Activated T-cell treated with anti-CD3 and anti-CD28 coated beads, Interleukin-2, amount 50 U/mL, for 72 hours (primary cell): ENCODE measurements at regions not wholly inside any gene's neighbourhood (a gene's known extent, or its start where the extent isn't known, plus 50 kb on each side); places are given as distances from the start of the nearest gene placed in this dataset.

Experiments
- ATAC-seq, 2 donors: fragments of 150-1000 bp; cut with Tn5 transposase; replicated peaks in 1 of 2; 2 replicates each; pipeline ENCODE4 v1.10.0; 2021; ENCODE audit warnings: moderate library complexity in 2 of 2, mild to moderate bottlenecking in 1 of 2
- DNase-seq, 2 donors: peaks; one replicate each; pipeline ENCODE4 v3.0.0; 2021 to 2022; ENCODE audit warnings: mixed read lengths in 1 of 2
- H3K27ac Mint-ChIP-seq: one replicate; pipeline ENCODE4 v1.8.0; 2022; ENCODE audit warnings: mild to moderate bottlenecking, moderate library complexity, mixed read lengths
- H3K27me3 Mint-ChIP-seq: one replicate; pipeline ENCODE4 v1.8.0; 2022; ENCODE audit warnings: low read depth, mixed read lengths
- H3K36me3 Mint-ChIP-seq, 2 donors: one replicate each; pipeline ENCODE4 v1.8.0; 2022; ENCODE audit warnings: mixed read lengths in 2 of 2, mild to moderate bottlenecking in 1 of 2; ENCODE audit not compliant: insufficient read depth in 2 of 2
- H3K4me1 Mint-ChIP-seq: one replicate; pipeline ENCODE4 v1.8.0; 2022; ENCODE audit warnings: low read depth, mixed read lengths
- H3K4me3 Mint-ChIP-seq, 2 donors: one replicate each; pipeline ENCODE4 v1.8.0; 2022; ENCODE audit warnings: mild to moderate bottlenecking in 2 of 2, mixed read lengths in 2 of 2, moderate library complexity in 2 of 2
- H3K9me3 Mint-ChIP-seq, 2 donors: one replicate each; pipeline ENCODE4 v1.8.0; 2022; ENCODE audit warnings: mixed read lengths in 2 of 2

DNA sequence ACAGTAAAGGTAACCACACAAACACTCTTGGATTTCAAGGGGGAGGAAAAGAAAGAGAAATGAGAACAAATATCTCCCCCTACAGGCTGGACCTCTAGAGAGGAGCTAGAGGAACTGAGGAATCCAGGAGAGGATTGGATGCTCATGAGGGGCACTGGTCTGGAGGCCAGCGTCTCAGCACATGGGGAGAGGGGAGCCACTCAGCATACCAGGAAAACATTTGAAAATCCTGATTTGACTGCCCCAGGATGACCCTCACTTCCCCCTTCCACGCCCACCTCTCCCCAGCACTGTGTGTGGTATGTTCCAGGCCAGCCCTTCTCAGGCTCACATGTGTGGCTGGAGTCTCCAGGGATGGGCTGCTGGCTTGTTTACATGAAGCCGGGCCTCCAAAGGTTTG, 396.8 kb upstream of the ID2 start:
- H3K27ac Mint-ChIP-seq, result no peak overlapping the region
- H3K27me3 Mint-ChIP-seq, result peaks cover 16% of the 10 kb centered on the region
- peaks cover 10 to 20% of the 10 kb centered on the region in 2 donors for H3K36me3 Mint-ChIP-seq
- peaks cover 17% of the 10 kb centered on the region for H3K4me1 Mint-ChIP-seq
- no peak overlapping the region for H3K4me3 Mint-ChIP-seq
- DNase-seq (no peak), ATAC-seq (no peak)
- peaks cover 6% of the 10 kb centered on the region in 2 donors for H3K9me3 Mint-ChIP-seq

GRCh38 chr2:8285898-8286297, 396.0 kb upstream of the ID2 start:
- peaks cover 16% of the 10 kb centered on the region for H3K27me3 Mint-ChIP-seq
- H3K36me3 Mint-ChIP-seq, result peaks cover 10 to 20% of the 10 kb centered on the region in 2 donors
- H3K27ac Mint-ChIP-seq, result no peak overlapping the region
- no peak for ATAC-seq
- H3K9me3 Mint-ChIP-seq, result peaks cover 6% of the 10 kb centered on the region in 2 donors
- no peak for DNase-seq
- no peak overlapping the region for H3K4me3 Mint-ChIP-seq
- H3K4me1 Mint-ChIP-seq, result peaks cover 25% of the 10 kb centered on the region

DNA sequence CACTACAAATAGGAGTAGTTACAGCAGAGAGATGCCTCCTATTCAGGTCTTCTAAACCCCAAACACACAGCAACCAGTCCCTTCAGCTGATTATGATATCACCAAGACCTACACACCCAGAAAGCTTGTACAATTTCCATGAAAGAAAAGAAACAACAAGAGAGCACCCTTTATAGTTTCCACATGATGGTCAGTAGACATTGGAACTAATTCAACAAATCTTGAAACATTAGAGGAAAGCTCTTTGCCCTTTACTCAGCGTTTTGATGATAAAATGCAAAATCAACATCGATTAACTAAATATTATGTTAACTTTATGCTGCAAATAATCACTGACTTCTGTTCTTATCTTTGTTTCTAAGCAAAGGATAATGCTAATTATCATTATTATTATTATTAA, 393.6 kb upstream of the ID2 start:
- H3K4me3 Mint-ChIP-seq, result no peak overlapping the region
- H3K36me3 Mint-ChIP-seq, result peaks cover 12 to 24% of the 10 kb centered on the region in 2 donors
- H3K27ac Mint-ChIP-seq, result no peak overlapping the region
- ATAC-seq (no peak), DNase-seq (no peak)
- H3K9me3 Mint-ChIP-seq, result peaks cover 6% of the 10 kb centered on the region in 2 donors
- peaks cover 36% of the 10 kb centered on the region for H3K27me3 Mint-ChIP-seq
- peaks cover 33% of the 10 kb centered on the region for H3K4me1 Mint-ChIP-seq

GRCh38 chr2:8289111-8289510, 392.7 kb upstream of the ID2 start:
- H3K27ac Mint-ChIP-seq, result no peak overlapping the region
- peaks cover 33% of the 10 kb centered on the region for H3K4me1 Mint-ChIP-seq
- H3K4me3 Mint-ChIP-seq, result no peak overlapping the region
- H3K27me3 Mint-ChIP-seq, result peaks cover 45% of the 10 kb centered on the region
- DNase-seq (no peak), ATAC-seq (peak; percentile 58 to 66)
- peaks cover 6% of the 10 kb centered on the region in 2 donors for H3K9me3 Mint-ChIP-seq
- peaks cover 12 to 24% of the 10 kb centered on the region in 2 donors for H3K36me3 Mint-ChIP-seq

- H3K9me3 Mint-ChIP-seq, result peaks cover 6% of the 10 kb centered on the region in 2 donors
- H3K4me1 Mint-ChIP-seq, result peaks cover 31% of the 10 kb centered on the region
- H3K27me3 Mint-ChIP-seq, result peaks cover 50% of the 10 kb centered on the region
- peak overlapping the region; percentile 27 for H3K27ac Mint-ChIP-seq
- H3K4me3 Mint-ChIP-seq, result no peak overlapping the region
- no peak for DNase-seq
- ATAC-seq, result peak; percentile 53 to 82
- peaks cover 12 to 24% of the 10 kb centered on the region in 2 donors for H3K36me3 Mint-ChIP-seq
These were observed 391.0 kb upstream of the ID2 start for GRCh38 chr2:8290771-8291352.

DNA sequence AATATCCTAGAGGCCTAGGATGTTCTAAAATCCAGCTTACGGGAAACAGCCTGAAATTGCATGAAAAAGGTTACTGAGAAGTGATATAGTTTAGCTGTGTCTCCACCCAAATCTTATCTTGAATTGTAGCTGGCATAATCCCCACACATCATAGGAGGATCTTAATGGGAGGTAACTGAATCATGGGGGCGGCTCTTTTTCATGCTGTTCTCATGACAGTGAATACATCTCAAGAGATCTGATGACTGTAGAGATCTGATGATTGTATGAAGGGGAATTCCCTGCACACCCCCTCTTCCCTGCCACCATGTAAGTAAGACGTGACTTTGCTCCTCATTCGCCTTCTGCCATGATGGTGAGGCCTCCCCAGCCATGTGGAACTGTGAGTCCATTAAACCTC, 385.6 kb upstream of the ID2 start:
- H3K4me3 Mint-ChIP-seq, result no peak overlapping the region
- H3K4me1 Mint-ChIP-seq, result peaks cover 49% of the 10 kb centered on the region
- H3K36me3 Mint-ChIP-seq, result peaks cover 12 to 17% of the 10 kb centered on the region in 2 donors
- H3K27ac Mint-ChIP-seq, result no peak overlapping the region
- peaks cover 4 to 7% of the 10 kb centered on the region in 2 donors for H3K9me3 Mint-ChIP-seq
- peak; percentile 23 to 25 for DNase-seq
- peak; percentile 88 to 95 for ATAC-seq
- H3K27me3 Mint-ChIP-seq, result peaks cover 31% of the 10 kb centered on the region

DNA sequence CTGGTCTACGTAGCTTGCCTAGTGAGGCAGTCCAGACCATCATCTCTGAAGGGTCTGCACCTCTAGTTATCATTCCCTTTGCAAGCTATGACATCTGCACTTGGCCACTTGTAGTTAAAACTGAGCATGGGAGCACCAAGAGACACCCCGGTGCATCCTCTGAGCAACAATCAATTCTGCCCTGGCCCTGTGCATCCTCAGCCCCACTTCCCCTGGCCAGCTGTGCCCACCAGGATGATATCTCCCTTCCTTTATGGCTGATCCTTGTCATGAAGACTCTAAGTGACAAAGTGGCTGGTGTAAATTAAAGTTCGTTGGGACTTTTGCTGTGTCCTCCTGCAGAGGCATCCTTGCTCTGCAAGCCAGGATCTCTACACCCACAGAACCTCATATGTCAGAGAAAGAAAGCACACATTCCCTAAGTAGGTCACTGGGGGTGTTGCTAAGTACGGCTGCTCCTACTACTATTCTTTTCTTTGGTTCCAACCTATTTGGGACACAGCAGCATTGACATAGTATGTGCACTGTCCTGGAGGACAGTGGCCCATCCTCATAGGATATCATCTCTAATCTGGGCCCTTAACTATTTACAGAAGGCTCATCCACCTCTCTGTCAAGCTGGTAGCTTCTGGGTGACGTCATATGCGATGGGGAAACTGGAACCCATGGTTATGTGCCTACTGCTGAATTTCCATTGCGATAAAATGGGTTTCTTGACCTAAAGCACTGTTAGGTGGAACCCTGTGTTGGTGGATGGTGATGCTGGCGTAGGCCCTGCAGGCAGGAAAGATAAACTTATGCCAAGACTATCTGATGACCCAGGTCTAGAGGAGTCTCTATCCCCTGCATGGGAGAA, 384.3 kb upstream of the ID2 start:
- DNase-seq (no peak), ATAC-seq (no peak)
- H3K9me3 Mint-ChIP-seq, result peaks cover 6 to 10% of the 10 kb centered on the region in 2 donors
- no peak overlapping the region for H3K4me3 Mint-ChIP-seq
- H3K4me1 Mint-ChIP-seq, result peaks cover 57% of the 10 kb centered on the region
- H3K27me3 Mint-ChIP-seq, result peaks cover 20% of the 10 kb centered on the region
- H3K27ac Mint-ChIP-seq, result no peak overlapping the region
- peaks cover 16 to 21% of the 10 kb centered on the region in 2 donors for H3K36me3 Mint-ChIP-seq

GRCh38 chr2:8298783-8299182, 383.1 kb upstream of the ID2 start:
- Mint-ChIP-seq H3K36me3 (peaks cover 16 to 24% of the 10 kb centered on the region in 2 donors), H3K4me1 (peaks cover 69% of the 10 kb centered on the region)
- no peak for ATAC-seq

DNA sequence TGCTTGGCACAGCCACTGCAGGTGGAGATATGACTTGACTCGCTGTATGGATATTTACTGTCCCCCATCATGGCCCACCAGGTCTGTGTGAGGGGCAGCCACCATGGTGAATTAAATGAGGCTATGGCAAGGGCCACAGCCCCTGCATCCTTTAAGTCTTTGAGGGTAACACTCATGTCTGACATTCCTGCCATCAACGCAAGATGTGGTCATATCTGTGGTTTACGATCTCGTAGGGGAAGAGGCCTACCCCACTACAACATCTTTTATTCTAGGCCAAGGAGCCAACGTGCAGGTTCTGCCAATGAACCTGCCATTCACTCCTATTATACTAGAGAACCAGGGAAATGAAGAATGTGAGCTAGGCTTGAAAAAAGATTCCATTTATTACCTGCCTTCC, 381.6 kb upstream of the ID2 start:
- no peak for ATAC-seq
- H3K4me3 Mint-ChIP-seq, result no peak overlapping the region
- peaks cover 7 to 13% of the 10 kb centered on the region in 2 donors for H3K9me3 Mint-ChIP-seq
- DNase-seq, result no peak
- no peak overlapping the region for H3K27ac Mint-ChIP-seq
- peaks cover 83% of the 10 kb centered on the region for H3K4me1 Mint-ChIP-seq
- H3K27me3 Mint-ChIP-seq, result no peaks in the 10 kb centered on the region
- peaks cover 16 to 24% of the 10 kb centered on the region in 2 donors for H3K36me3 Mint-ChIP-seq

More at GRCh38 chr2:8298783-8299182, 383.1 kb upstream of the ID2 start:
- peaks cover 8% of the 10 kb centered on the region for H3K27me3 Mint-ChIP-seq
- peaks cover 7 to 13% of the 10 kb centered on the region in 2 donors for H3K9me3 Mint-ChIP-seq
- H3K27ac Mint-ChIP-seq, result no peak overlapping the region
- no peak overlapping the region for H3K4me3 Mint-ChIP-seq
- no peak for DNase-seq

DNA sequence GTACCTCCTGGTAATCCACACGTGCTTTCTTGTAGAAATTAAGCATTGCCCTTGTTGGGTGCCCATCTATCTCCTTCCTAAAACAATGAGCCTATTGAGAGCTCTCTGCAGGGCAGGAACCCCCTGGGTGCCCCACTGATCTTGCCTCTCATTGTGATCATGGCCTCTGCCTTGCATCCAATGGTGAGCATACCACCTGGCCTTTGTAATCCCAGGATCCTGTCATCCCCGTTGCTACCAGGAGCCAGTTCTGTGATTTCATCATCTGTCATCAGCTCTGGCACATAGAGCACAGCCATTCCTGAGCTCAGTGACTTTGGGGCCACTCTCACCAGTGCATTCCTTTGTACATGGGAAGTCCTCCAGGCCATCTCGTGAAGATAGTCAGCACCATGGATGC, 381.0 kb upstream of the ID2 start:
- ATAC-seq, result no peak
- H3K9me3 Mint-ChIP-seq, result peaks cover 7 to 13% of the 10 kb centered on the region in 2 donors
- H3K4me3 Mint-ChIP-seq, result no peak overlapping the region
- no peak for DNase-seq
- no peaks in the 10 kb centered on the region for H3K27me3 Mint-ChIP-seq
- peaks cover 16 to 24% of the 10 kb centered on the region in 2 donors for H3K36me3 Mint-ChIP-seq
- no peak overlapping the region for H3K27ac Mint-ChIP-seq
- H3K4me1 Mint-ChIP-seq, result peaks cover 86% of the 10 kb centered on the region

- peak overlapping the region; percentile 48 to 50 for H3K4me3 Mint-ChIP-seq
These were observed 378.5 kb upstream of the ID2 start for GRCh38 chr2:8303322-8303832.

DNA sequence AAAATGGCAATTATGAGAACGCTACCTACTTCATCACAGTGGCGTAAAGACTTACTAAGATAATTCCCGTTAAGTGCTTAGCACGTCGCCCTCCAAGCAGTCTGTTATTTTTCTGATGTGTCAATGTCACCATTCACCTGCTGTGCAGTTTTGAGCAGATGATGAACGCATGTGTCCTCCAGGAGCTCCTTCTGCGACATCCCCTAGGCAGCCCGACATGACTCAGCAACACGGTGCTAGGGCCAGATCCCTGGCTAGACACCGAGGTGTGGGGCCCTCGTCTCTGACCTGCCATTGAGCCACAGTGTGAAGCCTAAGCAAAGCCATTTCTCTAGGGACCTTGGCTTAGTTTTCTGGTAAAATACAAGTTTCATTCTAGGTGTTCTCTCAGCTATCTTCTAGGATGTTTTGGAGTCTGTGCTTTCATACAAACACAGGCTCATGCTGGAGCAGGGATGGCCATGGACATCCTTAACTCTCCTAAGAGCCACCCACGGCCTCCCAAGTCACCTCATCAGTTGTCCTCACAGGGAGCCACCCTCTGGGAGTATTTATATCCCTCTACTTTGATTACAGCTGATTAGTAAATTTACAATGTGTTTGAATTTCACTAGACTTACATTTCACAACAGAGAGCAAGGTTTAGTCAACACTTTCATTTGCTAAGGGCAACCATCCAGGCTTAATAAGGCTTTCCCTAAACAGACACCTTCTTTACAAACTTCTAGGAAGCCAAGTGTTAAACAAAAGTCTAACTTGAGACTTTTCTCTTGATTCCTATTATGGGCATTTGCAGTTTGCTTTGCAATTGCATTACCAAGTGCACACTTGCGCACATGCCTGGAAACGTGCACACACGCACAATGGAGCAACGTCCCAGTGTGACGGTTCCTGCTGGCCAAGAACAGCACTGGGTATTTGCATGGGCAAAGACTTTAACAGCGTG, 376.8 kb upstream of the ID2 start:
- DNase-seq (no peak), ATAC-seq (no peak)
- Mint-ChIP-seq H3K27me3 (no peaks in the 10 kb centered on the region), H3K4me1 (peaks cover 75% of the 10 kb centered on the region), H3K4me3 (no peak overlapping the region), H3K36me3 (peaks cover 13 to 14% of the 10 kb centered on the region in 2 donors), H3K9me3 (peaks cover 6 to 10% of the 10 kb centered on the region in 2 donors), H3K27ac (no peak overlapping the region)

More at GRCh38 chr2:8303322-8303832, 378.5 kb upstream of the ID2 start:
- H3K9me3 Mint-ChIP-seq, result peaks cover 7 to 11% of the 10 kb centered on the region in 2 donors
- ATAC-seq (peak; percentile 67 to 70), DNase-seq (peak; percentile 75 to 81)
- H3K27me3 Mint-ChIP-seq, result no peaks in the 10 kb centered on the region
- peaks cover 82% of the 10 kb centered on the region for H3K4me1 Mint-ChIP-seq
- peaks cover 13 to 19% of the 10 kb centered on the region in 2 donors for H3K36me3 Mint-ChIP-seq
- peak overlapping the region; percentile 10 for H3K27ac Mint-ChIP-seq
